ENCODE measurements at regions not wholly inside any gene's neighbourhood (a gene's known extent, or its start where the extent isn't known, plus 50 kb on each side); places are given as distances from the start of the nearest gene placed in this dataset.

- DNase-seq = no peak
Observed at GRCh38 chr12:127542391-127542790, 724.6 kb upstream of the TMEM132C start.

- DNase-seq = no peak
Observed at GRCh38 chr12:127542931-127543330, 724.0 kb upstream of the TMEM132C start.

GRCh38 chr12:127546721-127547505, 720.1 kb upstream of the TMEM132C start:
- DNase-seq = no peak

GRCh38 chr12:127548123-127548553, 718.8 kb upstream of the TMEM132C start:
- no peak for DNase-seq

- DNase-seq = no peak
Observed at GRCh38 chr12:127550271-127550670, 716.7 kb upstream of the TMEM132C start.

GRCh38 chr12:127552838-127553237, 714.1 kb upstream of the TMEM132C start:
- no peak for DNase-seq

- no peak for DNase-seq
Observed at GRCh38 chr12:127555071-127555470, 711.9 kb upstream of the TMEM132C start.

- DNase-seq = no peak
Observed at GRCh38 chr12:127556231-127556886, 710.6 kb upstream of the TMEM132C start.

- DNase-seq = no peak
Observed at GRCh38 chr12:127558361-127558760, 708.6 kb upstream of the TMEM132C start.

- DNase-seq = no peak
Observed at GRCh38 chr12:127559349-127560040, 707.5 kb upstream of the TMEM132C start.

GRCh38 chr12:127560041-127560478, 706.9 kb upstream of the TMEM132C start:
- no peak for DNase-seq

- no peak for DNase-seq
Observed at GRCh38 chr12:127562816-127563215, 704.2 kb upstream of the TMEM132C start.

- no peak for DNase-seq
Observed at GRCh38 chr12:127565241-127565640, 701.7 kb upstream of the TMEM132C start.

- no peak for DNase-seq
Observed at GRCh38 chr12:127567531-127567930, 699.4 kb upstream of the TMEM132C start.

GRCh38 chr12:127570387-127570786, 696.6 kb upstream of the TMEM132C start:
- DNase-seq = no peak

GRCh38 chr12:127570793-127571360, 696.1 kb upstream of the TMEM132C start:
- no peak for DNase-seq

GRCh38 chr12:127571578-127571977, 695.4 kb upstream of the TMEM132C start:
- no peak for DNase-seq

GRCh38 chr12:127579446-127579845, 687.5 kb upstream of the TMEM132C start:
- DNase-seq = no peak

- no peak for DNase-seq
Observed at GRCh38 chr12:127582074-127582473, 684.9 kb upstream of the TMEM132C start.

- DNase-seq = no peak
Observed at GRCh38 chr12:127583041-127583440, 683.9 kb upstream of the TMEM132C start.

- DNase-seq = no peak
Observed at GRCh38 chr12:127588249-127588648, 678.7 kb upstream of the TMEM132C start.

- no peak for DNase-seq
Observed at GRCh38 chr12:127589541-127589940, 677.4 kb upstream of the TMEM132C start.

- DNase-seq = no peak
Observed at GRCh38 chr12:127590868-127591267, 676.1 kb upstream of the TMEM132C start.
